NCI-H748 (cell line): ENCODE measurements at regions not wholly inside any gene's neighbourhood (a gene's known extent, or its start where the extent isn't known, plus 50 kb on each side); places are given as distances from the start of the nearest gene placed in this dataset.

ENCODE experiments used
- DNase-seq: peaks from one replicate; lab custom pipeline; 2025; ENCODE audit not compliant: unreplicated experiment; lab: John Stamatoyannopoulos, UW

- no peak for DNase-seq
Observed at GRCh38 chr1:204818998-204819397, 51.7 kb upstream of the NFASC start.

- no peak for DNase-seq
Observed at GRCh38 chr1:204819495-204819894, 51.2 kb upstream of the NFASC start.
